Muscle layer of duodenum (tissue), 2 donors: ENCODE measurements at regions not wholly inside any gene's neighbourhood (a gene's known extent, or its start where the extent isn't known, plus 50 kb on each side); places are given as distances from the start of the nearest gene placed in this dataset.

Experiments
- H3K27ac ChIP-seq: one replicate; pipeline ENCODE4 v1.7.0; 2013; ENCODE audit warnings: mild to moderate bottlenecking, low read length
- H3K27me3 ChIP-seq: one replicate; pipeline ENCODE4 v1.7.0; 2013; ENCODE audit warnings: low read depth, mild to moderate bottlenecking, control low read depth, low read length
- H3K36me3 ChIP-seq, 2 donors: one replicate each; pipeline ENCODE4 v1.7.0; 2013; ENCODE audit warnings: low read length in 2 of 2, control low read depth in 1 of 2, mild to moderate bottlenecking in 1 of 2; ENCODE audit not compliant: insufficient read depth in 2 of 2, control insufficient read depth in 1 of 2
- H3K4me1 ChIP-seq, 2 donors: one replicate each; pipeline ENCODE4 v1.7.0; 2013; ENCODE audit warnings: low read length in 2 of 2, mild to moderate bottlenecking in 2 of 2, control low read depth in 1 of 2, moderate library complexity in 1 of 2; ENCODE audit not compliant: insufficient read depth in 2 of 2, control insufficient read depth in 1 of 2
- H3K4me3 ChIP-seq, 2 donors: one replicate each; pipeline ENCODE4 v1.7.0; 2013; ENCODE audit warnings: low read length in 2 of 2, low read depth in 1 of 2, mild to moderate bottlenecking in 1 of 2
- H3K9me3 ChIP-seq, 2 donors: one replicate each; pipeline ENCODE4 v1.7.0; 2013; ENCODE audit warnings: low read length in 2 of 2, control low read depth in 1 of 2, mild to moderate bottlenecking in 1 of 2; ENCODE audit not compliant: control insufficient read depth in 1 of 2
- donor health status: healthy.

DNA sequence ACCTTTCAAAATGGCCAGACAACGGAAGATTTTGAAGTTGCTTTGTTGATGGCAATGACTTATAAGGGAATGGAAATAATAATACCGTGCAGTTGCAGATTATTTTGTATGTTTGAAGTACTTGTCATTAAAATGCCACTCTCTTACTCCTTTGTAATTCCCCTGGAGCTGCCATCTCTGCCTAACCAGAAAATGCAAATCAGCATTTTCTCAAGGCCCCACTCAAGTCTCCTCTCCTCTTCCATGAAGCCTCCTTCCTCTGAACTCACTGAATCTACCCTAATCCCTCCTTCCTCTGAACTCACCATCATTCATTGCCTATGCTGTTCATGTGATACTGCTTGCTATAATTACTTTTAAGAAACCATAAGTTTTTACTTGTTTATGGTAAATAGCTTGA lies 60.2 kb upstream of the RBPJ start:
- H3K36me3 ChIP-seq, result no peaks in the 10 kb centered on the region
- H3K27ac ChIP-seq, result no peak overlapping the region
- no peak overlapping the region for H3K4me3 ChIP-seq
- H3K9me3 ChIP-seq, result no peaks in the 10 kb centered on the region
- no peaks in the 10 kb centered on the region for H3K27me3 ChIP-seq
- H3K4me1 ChIP-seq, result no peaks in the 10 kb centered on the region

GRCh38 chr4:26261405-26261804 lies 59.4 kb upstream of the RBPJ start:
- Histone ChIP-seq H3K9me3 (no peaks in the 10 kb centered on the region), H3K4me3 (no peak overlapping the region), H3K4me1 (peaks cover 0 to 2% of the 10 kb centered on the region in 2 donors), H3K27ac (no peak overlapping the region), H3K36me3 (no peaks in the 10 kb centered on the region), H3K27me3 (no peaks in the 10 kb centered on the region)

DNA sequence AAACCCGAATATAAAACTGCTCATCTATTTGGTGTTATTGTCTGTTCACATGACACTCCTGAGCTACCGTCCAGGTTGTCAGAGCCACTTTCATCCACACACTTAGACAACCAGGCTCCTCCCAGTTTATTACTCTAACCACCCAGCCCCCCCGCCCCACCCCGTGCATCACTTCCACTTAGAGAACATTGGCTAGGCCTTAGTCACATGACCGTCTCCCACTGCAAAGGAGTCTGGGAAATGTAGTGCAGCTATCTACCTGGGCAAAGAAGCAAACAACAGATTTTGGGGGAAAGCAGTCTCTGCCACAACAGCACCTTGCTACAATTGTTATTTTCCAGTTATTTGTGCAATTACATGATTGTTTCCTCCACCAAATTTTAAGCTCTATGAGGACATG lies 57.6 kb upstream of the RBPJ start:
- H3K4me1 ChIP-seq, result peaks cover 0 to 14% of the 10 kb centered on the region in 2 donors
- no peaks in the 10 kb centered on the region for H3K9me3 ChIP-seq
- H3K36me3 ChIP-seq, result no peaks in the 10 kb centered on the region
- no peak overlapping the region for H3K4me3 ChIP-seq
- no peaks in the 10 kb centered on the region for H3K27me3 ChIP-seq
- no peak overlapping the region for H3K27ac ChIP-seq

DNA sequence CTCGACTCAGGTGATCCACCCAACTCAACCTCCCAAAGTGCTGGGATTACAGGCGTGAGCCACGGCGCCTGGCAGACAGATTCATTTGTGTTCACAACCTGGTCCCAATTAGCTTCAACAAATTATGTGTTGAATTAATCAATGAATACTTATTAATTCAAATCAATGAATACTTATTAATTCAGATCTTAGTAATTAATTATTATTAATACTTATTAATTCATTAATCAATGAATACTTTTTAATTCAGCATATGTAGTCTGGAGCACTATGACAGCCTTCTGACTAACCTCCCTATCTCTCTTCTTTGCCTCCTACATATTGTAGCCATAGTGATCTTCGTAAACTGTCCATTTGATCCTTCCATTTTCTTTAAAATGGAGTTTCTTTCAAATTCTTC lies 56.7 kb upstream of the RBPJ start:
- Histone ChIP-seq H3K9me3 (no peaks in the 10 kb centered on the region), H3K36me3 (no peaks in the 10 kb centered on the region), H3K4me1 (peaks cover 0 to 21% of the 10 kb centered on the region in 2 donors), H3K27ac (no peak overlapping the region), H3K27me3 (no peaks in the 10 kb centered on the region), H3K4me3 (no peak overlapping the region)

DNA sequence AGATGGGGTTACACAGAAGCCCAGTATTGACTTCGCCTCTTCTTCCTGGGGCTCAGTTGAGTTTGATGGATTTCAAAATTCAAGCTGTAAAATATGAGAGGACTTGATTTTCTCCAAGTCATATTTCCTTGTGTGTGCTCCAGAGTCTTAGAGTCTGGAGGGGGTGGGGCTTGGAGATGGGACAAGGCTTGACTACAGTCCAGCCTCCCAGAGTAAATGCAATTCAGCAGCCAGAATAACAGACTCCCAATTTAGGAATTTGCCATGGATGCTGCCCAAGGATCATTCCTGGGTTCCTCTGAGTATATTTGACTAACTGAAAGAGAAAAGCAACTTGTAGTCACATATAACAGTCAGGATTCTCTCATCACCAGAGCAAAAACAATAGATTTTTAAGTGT lies 53.7 kb upstream of the RBPJ start:
- no peak overlapping the region for H3K27ac ChIP-seq
- H3K27me3 ChIP-seq, result no peaks in the 10 kb centered on the region
- H3K4me1 ChIP-seq, result peaks cover 0 to 21% of the 10 kb centered on the region in 2 donors
- no peak overlapping the region for H3K4me3 ChIP-seq
- no peaks in the 10 kb centered on the region for H3K9me3 ChIP-seq
- H3K36me3 ChIP-seq, result no peaks in the 10 kb centered on the region

GRCh38 chr4:26268246-26268645 lies 52.6 kb upstream of the RBPJ start:
- Histone ChIP-seq H3K4me3 (no peak overlapping the region), H3K4me1 (peaks cover 0 to 25% of the 10 kb centered on the region in 2 donors), H3K36me3 (no peaks in the 10 kb centered on the region), H3K9me3 (no peaks in the 10 kb centered on the region), H3K27ac (no peak overlapping the region), H3K27me3 (no peaks in the 10 kb centered on the region)

- Histone ChIP-seq H3K27ac (no peak overlapping the region), H3K36me3 (no peaks in the 10 kb centered on the region), H3K4me1 (peaks cover 0 to 27% of the 10 kb centered on the region in 2 donors), H3K27me3 (no peaks in the 10 kb centered on the region), H3K4me3 (no peak overlapping the region), H3K9me3 (no peaks in the 10 kb centered on the region)
These were observed 51.8 kb upstream of the RBPJ start for GRCh38 chr4:26269038-26269437.
